DND-41 (cell line): ENCODE measurements at regions not wholly inside any gene's neighbourhood (a gene's known extent, or its start where the extent isn't known, plus 50 kb on each side); places are given as distances from the start of the nearest gene placed in this dataset.

Source experiments
- CTCF ChIP-seq: IDR thresholded peaks from 2 replicates; pipeline ENCODE4 v1.5.1; 2012; ENCODE audit warnings: borderline replicate concordance, low read length, moderate library complexity, mild to moderate bottlenecking; ENCODE audit not compliant: poor library complexity, severe bottlenecking; ENCODE audit errors: extremely low read depth
- EZH2 ChIP-seq: IDR thresholded peaks from 3 replicates; pipeline ENCODE4 v1.6.1; 2012; ENCODE audit warnings: borderline replicate concordance, low read depth, mild to moderate bottlenecking, moderate library complexity, low read length, inconsistent platforms; ENCODE audit not compliant: severe bottlenecking

- TF ChIP-seq CTCF (no peak), EZH2 (no peak)
Observed at GRCh38 chr13:59133903-59134302, 1029.8 kb downstream of the DIAPH3 start.
